Astrocyte (in vitro differentiated cells and primary cell): ENCODE measurements at regions not wholly inside any gene's neighbourhood (a gene's known extent, or its start where the extent isn't known, plus 50 kb on each side); places are given as distances from the start of the nearest gene placed in this dataset.
"Not testable (repeated sequence)": the region's sequence is repeated elsewhere in the genome, so short reads cannot be mapped to it uniquely, and the experiment has no call there.

ENCODE experiments used
- EZH2 ChIP-seq: IDR thresholded peaks from 2 replicates; pipeline ENCODE4 v1.6.1; 2012; ENCODE audit warnings: mild to moderate bottlenecking, low read length, inconsistent platforms; ENCODE audit not compliant: insufficient read depth
- TF ChIP-seq, protein P1 (sequence below): IDR thresholded peaks from 2 replicates; pipeline ENCODE4 v1.5.1; 2011; ENCODE audit warnings: low read depth, mild to moderate bottlenecking, inconsistent platforms, low read length, moderate library complexity; ENCODE audit not compliant: insufficient read depth

DNA sequence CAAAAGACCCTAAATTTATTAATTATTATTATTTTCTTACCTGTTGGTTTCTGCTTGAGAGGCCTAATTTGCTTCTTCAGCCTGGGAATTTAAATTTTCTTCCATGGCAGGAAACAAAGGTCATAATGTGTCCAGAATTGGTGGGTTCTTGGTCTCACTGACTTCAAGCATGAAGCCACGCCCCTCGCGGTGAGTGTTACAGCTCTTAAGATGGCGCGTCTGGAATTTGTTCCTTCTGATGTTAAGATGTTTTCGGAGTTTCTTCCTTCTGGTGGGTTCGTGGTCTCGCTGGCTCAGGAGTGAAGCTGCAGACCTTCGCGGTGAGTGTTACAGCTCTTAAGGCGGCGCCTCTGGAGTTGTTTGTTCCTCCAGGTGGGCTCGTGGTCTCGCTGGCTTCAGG, 998.7 kb upstream of the SPRY2 start:
- TF ChIP-seq, protein P1, sequence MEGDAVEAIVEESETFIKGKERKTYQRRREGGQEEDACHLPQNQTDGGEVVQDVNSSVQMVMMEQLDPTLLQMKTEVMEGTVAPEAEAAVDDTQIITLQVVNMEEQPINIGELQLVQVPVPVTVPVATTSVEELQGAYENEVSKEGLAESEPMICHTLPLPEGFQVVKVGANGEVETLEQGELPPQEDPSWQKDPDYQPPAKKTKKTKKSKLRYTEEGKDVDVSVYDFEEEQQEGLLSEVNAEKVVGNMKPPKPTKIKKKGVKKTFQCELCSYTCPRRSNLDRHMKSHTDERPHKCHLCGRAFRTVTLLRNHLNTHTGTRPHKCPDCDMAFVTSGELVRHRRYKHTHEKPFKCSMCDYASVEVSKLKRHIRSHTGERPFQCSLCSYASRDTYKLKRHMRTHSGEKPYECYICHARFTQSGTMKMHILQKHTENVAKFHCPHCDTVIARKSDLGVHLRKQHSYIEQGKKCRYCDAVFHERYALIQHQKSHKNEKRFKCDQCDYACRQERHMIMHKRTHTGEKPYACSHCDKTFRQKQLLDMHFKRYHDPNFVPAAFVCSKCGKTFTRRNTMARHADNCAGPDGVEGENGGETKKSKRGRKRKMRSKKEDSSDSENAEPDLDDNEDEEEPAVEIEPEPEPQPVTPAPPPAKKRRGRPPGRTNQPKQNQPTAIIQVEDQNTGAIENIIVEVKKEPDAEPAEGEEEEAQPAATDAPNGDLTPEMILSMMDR = not testable (repeated sequence)
- not testable (repeated sequence) for TF ChIP-seq EZH2
